ENCODE measurements at regions not wholly inside any gene's neighbourhood (a gene's known extent, or its start where the extent isn't known, plus 50 kb on each side); places are given as distances from the start of the nearest gene placed in this dataset.
"Not testable (repeated sequence)": the region's sequence is repeated elsewhere in the genome, so short reads cannot be mapped to it uniquely, and the experiment has no call there.

- DNase-seq (ENCODE audit: low spot score), result not testable (repeated sequence)
Observed at GRCh38 chr21:32823296-32823695, 51.7 kb upstream of the PAXBP1 start.

- no peak for DNase-seq (ENCODE audit: low spot score)
Observed at GRCh38 chr21:32824950-32825349, 53.4 kb upstream of the PAXBP1 start.

DNA sequence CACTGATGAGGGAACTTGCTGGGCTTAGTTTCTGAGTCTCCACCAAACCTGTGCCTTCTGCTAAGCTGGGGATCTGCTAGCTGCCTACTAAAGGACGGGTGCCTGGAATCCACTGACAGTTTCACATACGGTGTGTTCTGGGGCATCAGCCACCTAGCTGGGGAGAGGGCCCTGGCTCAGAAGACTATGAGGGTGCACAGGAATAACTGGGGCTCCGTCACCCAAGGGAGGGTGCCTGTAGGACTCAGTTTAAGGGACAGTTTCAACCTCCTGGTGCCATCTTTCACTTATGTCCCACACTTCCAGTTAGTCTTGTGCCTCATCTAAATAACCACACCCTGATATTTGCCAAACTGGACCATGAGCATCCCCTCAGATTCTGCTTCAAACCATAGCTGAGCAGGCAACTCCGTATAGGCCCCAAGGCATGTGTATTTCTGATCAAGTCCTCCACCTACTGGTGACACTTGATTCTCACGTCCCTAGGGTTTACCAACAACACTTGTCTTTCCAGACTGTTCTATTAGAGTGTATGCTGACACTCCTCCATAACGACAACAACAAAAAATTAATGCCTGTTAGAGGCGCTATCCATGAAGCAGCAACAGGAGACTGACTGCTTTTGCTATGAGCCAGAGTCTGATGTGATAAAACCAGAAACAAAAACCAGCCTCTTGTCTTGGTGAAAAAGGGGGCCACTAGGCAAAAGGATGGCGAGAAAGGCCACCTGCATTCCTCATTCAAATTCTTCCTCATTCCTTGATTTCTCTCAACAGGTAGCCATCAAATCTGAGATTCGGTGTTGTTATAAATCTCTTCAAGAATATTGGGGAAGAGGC is 55.0 kb upstream of the PAXBP1 start:
- DNase-seq (ENCODE audit: low spot score), result peak; percentile 75

GRCh38 chr21:32828908-32829307 is 57.4 kb upstream of the PAXBP1 start:
- no peak for DNase-seq (ENCODE audit: low spot score)

- no peak for DNase-seq (ENCODE audit: low spot score)
Observed at GRCh38 chr21:32829504-32829903, 57.9 kb upstream of the PAXBP1 start.

GRCh38 chr21:32831779-32832178 is 60.2 kb upstream of the PAXBP1 start:
- DNase-seq (ENCODE audit: low spot score), result not testable (repeated sequence)

- no peak for DNase-seq (ENCODE audit: low spot score)
Observed at GRCh38 chr21:32834211-32834915, 62.8 kb upstream of the PAXBP1 start.

- DNase-seq (ENCODE audit: low spot score), result no peak
Observed at GRCh38 chr21:32834916-32835235, 63.3 kb upstream of the PAXBP1 start.

DNA sequence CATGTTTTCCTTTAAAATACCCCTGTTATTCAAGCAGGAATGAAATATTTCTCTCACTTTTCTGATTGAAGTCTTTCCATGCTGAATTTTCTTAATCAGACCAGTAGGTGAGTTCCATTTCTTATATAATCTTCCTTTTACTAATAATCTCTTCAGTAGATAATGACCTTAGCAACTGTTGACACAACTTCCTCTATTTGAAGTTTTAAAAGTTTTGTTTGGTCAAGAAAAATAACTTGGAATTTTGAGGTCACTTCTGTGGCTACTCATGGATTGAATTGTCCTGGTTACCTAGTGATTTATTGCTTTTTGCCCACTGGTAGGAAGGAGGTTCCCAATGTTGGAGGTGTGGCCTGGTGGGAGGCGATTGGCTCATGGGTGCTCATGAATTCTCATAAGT is 70.6 kb upstream of the PAXBP1 start:
- no peak for DNase-seq (ENCODE audit: low spot score)

- peak; percentile 8 for DNase-seq (ENCODE audit: low spot score)
Observed at GRCh38 chr21:32843561-32843960, 72.0 kb upstream of the PAXBP1 start.

GRCh38 chr21:32844076-32844475 is 72.5 kb upstream of the PAXBP1 start:
- no peak for DNase-seq (ENCODE audit: low spot score)

DNA sequence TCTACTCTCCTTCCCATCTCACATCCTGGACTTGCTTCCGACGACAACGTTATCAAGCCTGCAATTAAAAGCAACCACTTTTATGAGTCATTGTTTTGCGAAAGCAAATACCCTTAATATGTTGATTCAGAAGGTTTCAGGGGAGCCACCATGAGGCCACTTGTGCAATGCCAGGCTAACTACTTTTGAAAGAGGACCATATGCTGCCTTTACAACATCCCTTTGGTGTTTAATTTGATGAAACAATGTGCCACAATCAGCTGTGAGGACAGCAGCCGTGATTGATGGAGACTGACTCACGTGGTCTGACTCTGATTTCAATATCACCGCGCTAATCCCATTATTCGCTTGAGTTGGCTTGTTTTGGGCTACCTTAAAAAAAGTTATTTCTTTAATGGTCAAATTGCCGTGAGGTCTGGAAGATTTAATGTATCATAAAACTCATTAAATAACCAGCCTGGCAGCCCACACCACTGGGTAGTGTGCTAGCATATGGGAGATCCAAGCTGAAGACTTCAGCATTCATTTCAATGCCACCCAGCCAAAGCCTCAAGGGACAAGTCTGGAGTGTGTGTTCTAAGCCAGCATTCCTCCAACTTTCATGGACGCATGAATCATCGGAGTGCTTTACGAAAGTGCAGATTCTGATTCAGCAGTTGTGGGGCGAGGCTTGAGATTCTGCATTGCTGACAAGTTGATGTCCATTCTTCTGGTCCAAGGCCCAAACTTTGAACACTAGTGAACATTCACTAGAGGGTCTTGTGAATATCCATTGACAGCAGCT is 73.3 kb upstream of the PAXBP1 start:
- DNase-seq (ENCODE audit: low spot score), result peak; percentile 93

DNA sequence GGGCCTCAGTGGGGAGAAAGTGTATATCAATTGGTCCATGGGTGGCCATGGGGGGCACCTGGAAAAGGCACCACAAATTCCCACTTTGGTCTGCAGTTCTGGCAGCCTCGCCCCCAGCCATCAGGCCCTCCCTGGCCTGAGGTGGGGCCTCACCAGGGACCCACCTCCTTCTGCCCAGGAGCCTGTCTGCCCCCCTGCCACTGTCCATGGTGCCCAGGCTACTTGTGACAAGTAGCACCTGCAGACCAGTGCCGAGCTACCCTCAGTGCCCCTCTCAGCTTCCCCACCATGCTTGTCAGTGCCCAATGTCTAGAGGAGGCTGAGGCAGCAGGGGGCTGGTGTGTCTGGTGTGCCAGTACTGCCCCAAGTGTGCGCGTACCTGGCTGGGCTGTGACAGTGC is 87.1 kb upstream of the PAXBP1 start:
- DNase-seq (ENCODE audit: low spot score), result no peak

DNA sequence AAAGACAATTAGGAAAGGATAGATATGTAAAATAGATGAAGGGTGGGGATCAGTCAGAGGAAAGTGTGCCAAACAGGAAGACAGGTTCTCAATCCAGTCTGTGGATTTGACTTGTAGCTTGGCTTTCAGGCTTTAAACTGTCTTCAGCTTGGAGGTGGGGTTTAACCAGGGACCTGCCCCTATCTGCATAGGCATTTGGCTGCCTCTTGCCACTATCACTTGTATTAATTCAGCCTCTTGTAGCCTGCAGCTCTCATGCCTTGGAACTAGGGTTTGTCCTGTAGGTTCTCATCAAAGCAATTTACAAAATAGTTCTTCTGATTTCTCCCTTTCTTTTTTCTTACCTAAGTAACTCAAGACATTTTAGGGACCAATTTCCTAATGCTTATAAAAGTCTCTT is 88.8 kb upstream of the PAXBP1 start:
- DNase-seq (ENCODE audit: low spot score), result no peak

DNA sequence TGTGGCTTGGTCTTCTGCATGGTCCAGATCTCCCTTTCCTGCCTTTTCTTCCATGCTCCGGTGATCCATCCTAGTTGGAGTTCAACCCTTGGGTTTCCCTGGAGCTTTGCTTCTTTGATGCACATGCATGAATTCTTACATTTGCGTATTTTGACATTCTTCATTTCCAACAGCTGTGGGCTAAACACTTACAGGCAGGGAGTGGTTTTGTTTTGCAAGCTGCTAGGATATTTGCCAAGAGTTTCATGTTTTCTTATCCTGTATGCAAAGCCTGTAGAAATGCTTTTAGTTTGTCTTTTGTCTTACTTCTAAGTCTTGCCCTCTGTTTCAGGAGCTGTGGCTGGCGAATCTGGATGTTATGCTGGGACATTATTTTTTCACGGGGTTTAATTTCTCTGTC is 90.3 kb upstream of the PAXBP1 start:
- DNase-seq (ENCODE audit: low spot score), result no peak

DNA sequence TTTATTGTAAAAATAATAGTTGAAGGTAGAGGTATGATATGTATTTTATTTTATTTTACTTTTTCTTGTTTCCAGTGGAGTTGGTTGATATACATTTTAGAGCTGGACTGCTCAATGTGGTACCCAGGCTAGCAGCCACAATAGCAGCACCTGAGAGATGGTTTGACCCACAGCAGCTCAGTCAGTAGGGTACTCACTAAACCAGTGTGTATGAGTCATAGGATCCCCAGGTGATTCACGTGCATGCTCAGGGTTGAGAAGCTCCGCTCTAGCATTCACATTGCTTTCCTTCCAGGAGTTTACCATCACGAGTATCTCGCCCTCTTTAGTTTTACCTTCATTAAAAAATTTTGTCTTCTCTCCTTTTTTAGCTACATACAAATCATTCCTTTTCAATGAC is 96.0 kb upstream of the PAXBP1 start:
- DNase-seq (ENCODE audit: low spot score), result peak; percentile 55

DNA sequence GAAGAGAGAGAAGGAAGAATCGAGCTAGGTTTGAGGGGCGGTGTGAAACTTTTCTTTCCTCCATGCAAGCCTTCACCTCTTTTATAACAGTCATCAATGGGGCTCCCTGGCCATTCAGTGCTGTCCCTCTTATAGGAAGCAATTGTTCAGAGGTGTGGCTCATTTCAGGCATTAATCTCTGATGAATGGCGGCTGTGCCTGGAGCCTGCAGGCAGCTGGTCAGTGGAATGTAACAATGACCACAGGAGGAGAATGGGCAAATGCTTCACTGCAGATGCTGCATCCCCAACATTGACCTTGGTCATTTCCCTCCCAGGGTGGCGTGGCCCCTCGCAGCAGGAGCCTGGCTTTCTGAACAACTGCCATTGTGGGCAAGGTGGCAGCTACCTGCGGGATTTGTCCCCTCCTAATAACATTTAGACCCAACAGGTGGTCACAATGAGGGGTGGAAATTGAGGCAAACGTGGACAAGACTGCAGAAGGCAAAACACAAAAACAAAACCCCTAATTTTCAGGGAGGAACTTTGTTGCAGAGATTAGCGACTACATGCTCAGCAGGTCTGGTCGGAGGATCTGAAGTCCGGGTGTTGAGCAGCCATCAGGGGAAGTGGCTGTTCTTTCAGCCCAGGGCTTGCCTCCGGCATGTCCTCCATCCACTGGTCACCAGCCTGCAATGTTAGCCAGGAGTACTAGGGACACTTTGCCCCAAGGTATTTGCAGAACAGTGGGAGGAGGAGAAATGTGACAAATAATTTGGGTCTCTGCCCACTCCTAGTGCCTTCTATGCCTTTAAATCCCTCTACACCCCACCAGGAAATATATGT is 97.3 kb upstream of the PAXBP1 start:
- DNase-seq (ENCODE audit: low spot score), result peak; percentile 25

GRCh38 chr21:32869459-32869858 is 97.9 kb upstream of the PAXBP1 start:
- no peak for DNase-seq (ENCODE audit: low spot score)

- DNase-seq (ENCODE audit: low spot score), result no peak
Observed at GRCh38 chr21:32876426-32876825, 104.9 kb upstream of the PAXBP1 start.

DNA sequence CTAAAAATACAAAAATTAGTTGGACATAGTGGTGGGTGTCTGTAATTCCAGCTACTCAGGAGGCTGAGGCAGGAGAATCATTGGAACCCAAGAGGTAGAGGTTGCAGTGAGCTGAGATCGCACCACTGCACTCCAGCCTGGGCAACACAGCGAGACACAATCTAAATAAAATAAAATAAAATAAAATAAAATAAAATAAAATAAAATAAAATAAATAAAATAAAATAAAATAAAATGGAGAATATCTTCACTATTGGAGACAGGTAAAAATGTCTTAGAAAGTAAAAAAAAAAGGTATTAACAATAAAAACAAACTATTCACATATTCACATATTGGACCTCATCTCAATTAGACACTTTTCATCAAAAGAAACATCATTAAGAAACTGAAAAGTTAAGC is 106.3 kb upstream of the PAXBP1 start:
- not testable (repeated sequence) for DNase-seq (ENCODE audit: low spot score)

- DNase-seq (ENCODE audit: low spot score), result no peak
Observed at GRCh38 chr21:32878661-32879060, 107.1 kb upstream of the PAXBP1 start.

GRCh38 chr21:32881458-32881857 is 109.9 kb upstream of the PAXBP1 start:
- DNase-seq (ENCODE audit: low spot score), result no peak

Measured in SW480 (cell line).